Gastroesophageal sphincter (tissue), 3 donors: ENCODE measurements at regions not wholly inside any gene's neighbourhood (a gene's known extent, or its start where the extent isn't known, plus 50 kb on each side); places are given as distances from the start of the nearest gene placed in this dataset.

Source experiments
- CTCF ChIP-seq, 4 experiments: fragments of 200-600 bp in 2 of 4; fragments of 450-650 bp in 2 of 4; sonication (generic) in 1 of 4; IDR thresholded peaks; one replicate each; pipeline ENCODE4 v1.5.1; 2017 to 2019; ENCODE audit warnings: antibody characterized with exemption in 4 of 4, mild to moderate bottlenecking in 2 of 4, moderate library complexity in 2 of 4
- POLR2A ChIP-seq, 2 donors: fragments of 450-650 bp; IDR thresholded peaks; one replicate each; pipeline ENCODE4 v1.6.1; 2017; ENCODE audit warnings: antibody characterized with exemption in 2 of 2, mild to moderate bottlenecking in 2 of 2, moderate library complexity in 1 of 2
- POLR2AphosphoS5 ChIP-seq: sonication (generic); formaldehyde crosslinking; IDR thresholded peaks from one replicate; pipeline ENCODE4 v1.6.1; 2017; ENCODE audit warnings: antibody characterized with exemption

DNA sequence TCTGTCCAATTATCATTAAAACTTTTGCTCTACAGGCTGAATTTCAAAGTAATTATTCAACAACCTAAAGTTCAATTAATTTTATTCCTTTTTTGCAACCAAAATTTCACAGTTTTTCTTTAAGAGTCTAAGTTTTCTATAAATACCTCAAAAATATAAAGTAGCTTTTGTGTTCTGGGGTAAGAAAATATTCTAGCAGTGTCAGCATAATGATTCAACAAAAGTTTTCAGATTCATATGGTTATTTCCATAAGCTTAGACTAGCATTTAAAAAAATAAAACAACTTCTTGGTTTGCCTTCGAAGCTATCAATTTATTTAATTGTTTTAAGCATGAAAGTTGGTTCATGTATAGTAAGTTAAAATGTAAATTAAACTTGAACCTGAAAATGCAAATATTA lies 1962.3 kb upstream of the CDH6 start:
- TF ChIP-seq CTCF (IDR thresholded peaks at IDR 0.05) (no peak), POLR2A (IDR thresholded peaks at IDR 0.05) (no peak), POLR2AphosphoS5 (no peak)
